ENCODE measurements at regions not wholly inside any gene's neighbourhood (a gene's known extent, or its start where the extent isn't known, plus 50 kb on each side); places are given as distances from the start of the nearest gene placed in this dataset.

GRCh38 chr4:128337863-128338262 is 50.2 kb upstream of the PGRMC2 start:
- Histone ChIP-seq H3K4me3 (replicated peaks; ENCODE audit: insufficient read depth, low read length) (no peak overlapping the region), H3K27ac (replicated peaks) (no peak overlapping the region), H3K27me3 (ENCODE audit: insufficient read depth, poor library complexity, severe bottlenecking) (no peaks in the 10 kb centered on the region)
- TF ChIP-seq CTCF (IDR thresholded peaks at IDR 0.05; ENCODE audit: insufficient read depth, low read length): no peak
- no peak for TF ChIP-seq GABPA (IDR thresholded peaks at IDR 0.05; ENCODE audit: low read depth)
- TF ChIP-seq REST (IDR thresholded peaks at IDR 0.05; ENCODE audit: insufficient replicate concordance, low read depth): no peak
- no peak for TF ChIP-seq POLR2AphosphoS5 (IDR thresholded peaks at IDR 0.05; ENCODE audit: low read depth)
- no peak for TF ChIP-seq SPI1 (IDR thresholded peaks at IDR 0.05; ENCODE audit: borderline replicate concordance, low read depth)
- no peak for DNase-seq (ENCODE audit: low read depth in 1 of 2, low spot score in 1 of 2)
